WTC11 (cell line): ENCODE measurements at regions not wholly inside any gene's neighbourhood (a gene's known extent, or its start where the extent isn't known, plus 50 kb on each side); places are given as distances from the start of the nearest gene placed in this dataset.

Source experiments
- ATAC-seq: fragments of 200-7000 bp; cut with Tn5 transposase; 2 replicates; pipeline ENCODE4 v1.10.0; 2021; ENCODE audit warnings: mild to moderate bottlenecking, moderate library complexity
- CTCF ChIA-PET: fragments of 300-600 bp; sonication (Branson Sonifier 250); formaldehyde crosslinking; loops from one replicate; lab custom pipeline; 2021; ENCODE audit warnings: antibody characterized with exemption; lab: Charles Lee
- POLR2A ChIA-PET: fragments of 350-600 bp; sonication (Branson Sonifier 250); formaldehyde crosslinking; loops from one replicate; lab custom pipeline; 2021; ENCODE audit warnings: antibody characterized with exemption; lab: Charles Lee
- DNase-seq: peaks from one replicate; pipeline ENCODE4 v3.0.0; 2021; ENCODE audit warnings: low spot score
- H3K27ac Mint-ChIP-seq: 2 replicates; pipeline ENCODE4 v1.8.0; 2021; ENCODE audit warnings: mixed read lengths
- H3K27me3 Mint-ChIP-seq: 2 replicates; pipeline ENCODE4 v1.8.0; 2021; ENCODE audit warnings: low read depth, mild to moderate bottlenecking, moderate library complexity, mixed read lengths
- H3K36me3 Mint-ChIP-seq: 2 replicates; pipeline ENCODE4 v1.8.0; 2021; ENCODE audit warnings: mixed read lengths
- H3K4me1 Mint-ChIP-seq: 2 replicates; pipeline ENCODE4 v1.8.0; 2022; ENCODE audit warnings: mixed read lengths
- H3K4me3 Mint-ChIP-seq: 2 replicates; pipeline ENCODE4 v1.8.0; 2021; ENCODE audit warnings: mild to moderate bottlenecking, moderate library complexity, mixed read lengths
- H3K9me3 Mint-ChIP-seq: 2 replicates; pipeline ENCODE4 v1.8.0; 2021; ENCODE audit warnings: mixed read lengths
- AR ChIP-seq: fragments of 250-450 bp; sonication (Bioruptor Pico); IDR thresholded peaks from 2 replicates; pipeline ENCODE4 v1.9.0; 2021; ENCODE audit warnings: mild to moderate bottlenecking
- ATF2 ChIP-seq: sonication (generic); formaldehyde crosslinking; IDR thresholded peaks from 2 replicates; pipeline ENCODE4 v1.8.1; 2022; ENCODE audit warnings: low read depth, missing genetic modification reagents, borderline replicate concordance
- CTCF ChIP-seq: fragments of 200-600 bp; IDR thresholded peaks from 2 replicates; pipeline ENCODE4 v1.8.0; 2022; ENCODE audit warnings: antibody characterized with exemption
- FOXP1 ChIP-seq: sonication (generic); formaldehyde crosslinking; IDR thresholded peaks from 2 replicates; pipeline ENCODE4 v1.8.0; 2022; ENCODE audit warnings: missing genetic modification reagents, mild to moderate bottlenecking, moderate library complexity, borderline replicate concordance
- FOXP4 ChIP-seq: sonication (generic); formaldehyde crosslinking; IDR thresholded peaks from 2 replicates; pipeline ENCODE4 v1.8.0; 2022; ENCODE audit warnings: mild to moderate bottlenecking, missing genetic modification reagents
- HMGXB4 ChIP-seq: sonication (generic); formaldehyde crosslinking; IDR thresholded peaks from 2 replicates; pipeline ENCODE4 v1.8.1; 2023; ENCODE audit warnings: mild to moderate bottlenecking, moderate library complexity, missing genetic modification reagents
- JAZF1 ChIP-seq: fragments of 250-450 bp; sonication (Bioruptor Pico); IDR thresholded peaks from 2 replicates; pipeline ENCODE4 v1.9.0; 2021; ENCODE audit warnings: moderate library complexity, mild to moderate bottlenecking, inconsistent platforms
- JUN ChIP-seq: sonication (generic); formaldehyde crosslinking; IDR thresholded peaks from 2 replicates; pipeline ENCODE4 v1.8.0; 2023; ENCODE audit warnings: mild to moderate bottlenecking, missing genetic modification reagents
- MXD4 ChIP-seq: fragments of 250-450 bp; sonication (Bioruptor Pico); IDR thresholded peaks from 2 replicates; pipeline ENCODE4 v1.8.0; 2021; ENCODE audit warnings: mild to moderate bottlenecking, moderate library complexity, borderline replicate concordance
- MYBL2 ChIP-seq: sonication (generic); formaldehyde crosslinking; IDR thresholded peaks from 2 replicates; pipeline ENCODE4 v1.8.1; 2023; ENCODE audit warnings: mild to moderate bottlenecking, moderate library complexity, missing genetic modification reagents
- RELA ChIP-seq: sonication (generic); formaldehyde crosslinking; IDR thresholded peaks from 2 replicates; pipeline ENCODE4 v1.8.1; 2022; ENCODE audit warnings: missing genetic modification reagents, mild to moderate bottlenecking, borderline replicate concordance
- RORB ChIP-seq: fragments of 250-450 bp; sonication (Bioruptor Pico); IDR thresholded peaks from 2 replicates; pipeline ENCODE4 v1.9.0; 2021; ENCODE audit warnings: mild to moderate bottlenecking
- SOX15 ChIP-seq: fragments of 250-450 bp; sonication (Bioruptor Pico); IDR thresholded peaks from 2 replicates; pipeline ENCODE4 v1.9.0; 2021; ENCODE audit warnings: mild to moderate bottlenecking
- SP1 ChIP-seq: sonication (generic); formaldehyde crosslinking; conservative IDR thresholded peaks from 2 replicates; pipeline ENCODE4 v1.8.1; 2022; ENCODE audit warnings: missing genetic modification reagents
- TEAD4 ChIP-seq: sonication (generic); formaldehyde crosslinking; IDR thresholded peaks from 2 replicates; pipeline ENCODE4 v1.8.0; 2022; ENCODE audit warnings: mild to moderate bottlenecking, missing genetic modification reagents
- TP53 ChIP-seq: sonication (generic); formaldehyde crosslinking; IDR thresholded peaks from 2 replicates; pipeline ENCODE4 v1.8.1; 2023; ENCODE audit warnings: mild to moderate bottlenecking, missing genetic modification reagents
- ZNF671 ChIP-seq: fragments of 250-450 bp; sonication (Bioruptor Pico); IDR thresholded peaks from 2 replicates; pipeline ENCODE4 v1.8.0; 2021; ENCODE audit warnings: mild to moderate bottlenecking

GRCh38 chr2:3130889-3131635, 246.6 kb downstream of the EIPR1 start:
- DNase-seq (no peak), ATAC-seq (peak; percentile 57)
- H3K4me1 Mint-ChIP-seq: peaks cover 13% of the 10 kb centered on the region
- ChIA-PET POLR2A (interaction anchor here (0.8 kb wide), 1 partner anchor 13 kb away, joined by 3 read pairs; no protein-coding TSS in a partner anchor), CTCF (interaction anchor here (0.8 kb wide), 1 partner anchor 388 kb away, joined by 3 read pairs; no protein-coding TSS in a partner anchor)
- H3K4me3 Mint-ChIP-seq: no peak overlapping the region
- H3K36me3 Mint-ChIP-seq: peaks cover 8% of the 10 kb centered on the region
- H3K27me3 Mint-ChIP-seq: no peaks in the 10 kb centered on the region
- TF ChIP-seq MYBL2 (CRISPR knock-in tag): no peak
- TF ChIP-seq ATF2 (CRISPR knock-in tag): no peak
- H3K9me3 Mint-ChIP-seq: peaks cover 17% of the 10 kb centered on the region
- no peak overlapping the region; the same call in 1 of the 2 replicates for H3K27ac Mint-ChIP-seq

GRCh38 chr2:3130444-3130843, 247.2 kb downstream of the EIPR1 start:
- peaks cover 13% of the 10 kb centered on the region for H3K4me1 Mint-ChIP-seq
- DNase-seq (no peak), ATAC-seq (no peak)
- H3K4me3 Mint-ChIP-seq: no peak overlapping the region
- peaks cover 3% of the 10 kb centered on the region for H3K36me3 Mint-ChIP-seq
- H3K27me3 Mint-ChIP-seq: no peaks in the 10 kb centered on the region
- no peak for TF ChIP-seq JUN (CRISPR knock-in tag)
- TF ChIP-seq FOXP4 (CRISPR knock-in tag): no peak
- no peak for TF ChIP-seq CTCF
- TF ChIP-seq TEAD4 (CRISPR knock-in tag): no peak
- no peak for TF ChIP-seq MXD4 (CRISPR knock-in tag)
- TF ChIP-seq SOX15: no peak
- no peak for TF ChIP-seq RORB (CRISPR knock-in tag)
- TF ChIP-seq TP53 (CRISPR knock-in tag): no peak
- no peak for TF ChIP-seq JAZF1 (CRISPR knock-in tag)
- no peak for TF ChIP-seq FOXP1 (CRISPR knock-in tag)
- TF ChIP-seq RELA: no peak
- TF ChIP-seq ZNF671 (CRISPR knock-in tag): no peak
- no peak for TF ChIP-seq AR
- TF ChIP-seq SP1 (CRISPR knock-in tag): no peak
- TF ChIP-seq HMGXB4 (CRISPR knock-in tag): no peak
- ChIA-PET CTCF (interaction anchor here (0.7 kb wide), 2 partner anchors 68 to 838 kb away, joined by 3 read pairs; no protein-coding TSS in a partner anchor), POLR2A (no interaction called here)
- H3K27ac Mint-ChIP-seq: no peak overlapping the region
- H3K9me3 Mint-ChIP-seq: peaks cover 12% of the 10 kb centered on the region
